Thyroid gland (tissue), 4 donors: ENCODE measurements at regions not wholly inside any gene's neighbourhood (a gene's known extent, or its start where the extent isn't known, plus 50 kb on each side); places are given as distances from the start of the nearest gene placed in this dataset.

ENCODE experiments used
- POLR2A ChIP-seq, 2 donors: fragments of 450-650 bp; IDR thresholded peaks; one replicate each; pipeline ENCODE4 v1.6.1; 2017; ENCODE audit warnings: antibody characterized with exemption in 2 of 2, mild to moderate bottlenecking in 2 of 2, moderate library complexity in 1 of 2
- TF ChIP-seq, protein P1 (sequence below), 6 experiments: fragments of 200-600 bp in 3 of 6; fragments of 450-650 bp in 3 of 6; sonication (generic) in 3 of 6; IDR thresholded peaks; one replicate each; pipeline ENCODE4 v1.5.1; 2016 to 2019; ENCODE audit warnings: antibody characterized with exemption in 6 of 6, mild to moderate bottlenecking in 2 of 6, inconsistent platforms in 1 of 6, moderate library complexity in 1 of 6

DNA sequence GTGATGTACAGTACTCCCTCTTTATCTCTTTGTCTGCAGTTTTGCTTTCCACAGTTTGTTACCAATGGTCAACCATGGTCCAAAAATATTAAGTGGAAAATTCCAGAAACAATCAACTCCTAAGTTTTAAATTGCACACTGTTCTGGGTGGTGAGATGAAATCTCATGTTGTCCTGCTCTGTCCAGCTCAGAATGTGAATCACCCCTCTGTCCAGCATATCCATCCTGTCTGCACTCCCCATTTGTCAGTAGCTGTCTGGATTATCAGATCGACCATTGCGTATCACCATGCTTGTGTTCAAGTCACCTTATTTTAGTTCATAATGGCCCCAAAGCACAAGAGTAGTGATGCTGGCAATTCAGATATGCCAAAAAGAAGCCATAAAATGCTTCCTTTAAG, 118.2 kb upstream of the PDE4B start:
- TF ChIP-seq, protein P1, sequence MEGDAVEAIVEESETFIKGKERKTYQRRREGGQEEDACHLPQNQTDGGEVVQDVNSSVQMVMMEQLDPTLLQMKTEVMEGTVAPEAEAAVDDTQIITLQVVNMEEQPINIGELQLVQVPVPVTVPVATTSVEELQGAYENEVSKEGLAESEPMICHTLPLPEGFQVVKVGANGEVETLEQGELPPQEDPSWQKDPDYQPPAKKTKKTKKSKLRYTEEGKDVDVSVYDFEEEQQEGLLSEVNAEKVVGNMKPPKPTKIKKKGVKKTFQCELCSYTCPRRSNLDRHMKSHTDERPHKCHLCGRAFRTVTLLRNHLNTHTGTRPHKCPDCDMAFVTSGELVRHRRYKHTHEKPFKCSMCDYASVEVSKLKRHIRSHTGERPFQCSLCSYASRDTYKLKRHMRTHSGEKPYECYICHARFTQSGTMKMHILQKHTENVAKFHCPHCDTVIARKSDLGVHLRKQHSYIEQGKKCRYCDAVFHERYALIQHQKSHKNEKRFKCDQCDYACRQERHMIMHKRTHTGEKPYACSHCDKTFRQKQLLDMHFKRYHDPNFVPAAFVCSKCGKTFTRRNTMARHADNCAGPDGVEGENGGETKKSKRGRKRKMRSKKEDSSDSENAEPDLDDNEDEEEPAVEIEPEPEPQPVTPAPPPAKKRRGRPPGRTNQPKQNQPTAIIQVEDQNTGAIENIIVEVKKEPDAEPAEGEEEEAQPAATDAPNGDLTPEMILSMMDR (IDR thresholded peaks at IDR 0.05), result no peak
- TF ChIP-seq POLR2A (IDR thresholded peaks at IDR 0.05), result no peak
